ENCODE measurements at regions not wholly inside any gene's neighbourhood (a gene's known extent, or its start where the extent isn't known, plus 50 kb on each side); places are given as distances from the start of the nearest gene placed in this dataset.

DNA sequence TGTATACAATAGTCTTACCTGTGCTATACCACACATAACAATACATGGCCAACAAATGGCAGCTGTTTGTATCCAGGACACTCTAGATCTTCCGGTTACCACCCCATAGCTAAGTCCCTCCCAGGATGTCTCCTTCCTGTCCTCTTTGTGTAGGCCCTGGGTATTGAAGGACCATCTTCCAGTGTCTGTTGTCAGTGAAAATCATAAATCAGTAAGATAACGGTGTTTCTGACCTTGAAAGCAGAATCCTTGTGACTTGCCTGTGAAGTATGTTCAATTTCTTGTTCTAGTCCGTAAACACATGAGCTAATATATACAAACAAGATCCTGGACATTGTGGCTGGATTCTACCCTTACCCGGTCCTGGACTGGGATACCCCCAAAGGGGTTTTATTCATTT lies 462.8 kb downstream of the NTRK3 start:
- POLR2A ChIA-PET, result no interaction called here
- no peak overlapping the region for H3K27ac ChIP-seq (ENCODE audit: low read length)
- H3K27me3 ChIP-seq (ENCODE audit: control insufficient read depth, insufficient read depth, low read length), result no peaks in the 10 kb centered on the region
- ATAC-seq, result no peak
- H3K9me3 ChIP-seq (ENCODE audit: control insufficient read depth, insufficient read depth, low read depth, low read length), result no peaks in the 10 kb centered on the region
- no TSS peak for BruUV-seq (replicated peaks)
- H3K4me1 ChIP-seq (ENCODE audit: control insufficient read depth, insufficient read depth, low read length), result no peaks in the 10 kb centered on the region
- H3K36me3 ChIP-seq (ENCODE audit: control insufficient read depth, insufficient read depth, low read length), result no peaks in the 10 kb centered on the region
- CTCF ChIA-PET, result no interaction called here
- H3K4me3 ChIP-seq (ENCODE audit: low read depth in 2 of 2, low read length in 2 of 2), result no peak overlapping the region
- in situ Hi-C loops (cut with HindIII; ENCODE audit: low pct_unique_long_range_greater_than_20kb, low sequenced_read_pairs), result no loop called here
- DNase-seq (ENCODE audit: low read depth, low spot score), result no peak
- intact Hi-C loops (cut with micrococcal nuclease; ENCODE audit: unreplicated experiment), result no loop called here
- TF ChIP-seq, protein P1, sequence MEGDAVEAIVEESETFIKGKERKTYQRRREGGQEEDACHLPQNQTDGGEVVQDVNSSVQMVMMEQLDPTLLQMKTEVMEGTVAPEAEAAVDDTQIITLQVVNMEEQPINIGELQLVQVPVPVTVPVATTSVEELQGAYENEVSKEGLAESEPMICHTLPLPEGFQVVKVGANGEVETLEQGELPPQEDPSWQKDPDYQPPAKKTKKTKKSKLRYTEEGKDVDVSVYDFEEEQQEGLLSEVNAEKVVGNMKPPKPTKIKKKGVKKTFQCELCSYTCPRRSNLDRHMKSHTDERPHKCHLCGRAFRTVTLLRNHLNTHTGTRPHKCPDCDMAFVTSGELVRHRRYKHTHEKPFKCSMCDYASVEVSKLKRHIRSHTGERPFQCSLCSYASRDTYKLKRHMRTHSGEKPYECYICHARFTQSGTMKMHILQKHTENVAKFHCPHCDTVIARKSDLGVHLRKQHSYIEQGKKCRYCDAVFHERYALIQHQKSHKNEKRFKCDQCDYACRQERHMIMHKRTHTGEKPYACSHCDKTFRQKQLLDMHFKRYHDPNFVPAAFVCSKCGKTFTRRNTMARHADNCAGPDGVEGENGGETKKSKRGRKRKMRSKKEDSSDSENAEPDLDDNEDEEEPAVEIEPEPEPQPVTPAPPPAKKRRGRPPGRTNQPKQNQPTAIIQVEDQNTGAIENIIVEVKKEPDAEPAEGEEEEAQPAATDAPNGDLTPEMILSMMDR (IDR thresholded peaks at IDR 0.05), result no peak
- TF ChIP-seq REST (IDR thresholded peaks at IDR 0.05; ENCODE audit: insufficient read depth in 1 of 2, low read depth in 2 of 2, low read length in 1 of 2) (no peak), SIN3A (IDR thresholded peaks at IDR 0.05; ENCODE audit: borderline replicate concordance, insufficient read depth, low read depth, low read length) (no peak), POLR2AphosphoS5 (IDR thresholded peaks at IDR 0.05; ENCODE audit: low read depth, low read length) (no peak), TCF7L2 (IDR thresholded peaks at IDR 0.05; ENCODE audit: low read depth, low read length) (no peak)

DNA sequence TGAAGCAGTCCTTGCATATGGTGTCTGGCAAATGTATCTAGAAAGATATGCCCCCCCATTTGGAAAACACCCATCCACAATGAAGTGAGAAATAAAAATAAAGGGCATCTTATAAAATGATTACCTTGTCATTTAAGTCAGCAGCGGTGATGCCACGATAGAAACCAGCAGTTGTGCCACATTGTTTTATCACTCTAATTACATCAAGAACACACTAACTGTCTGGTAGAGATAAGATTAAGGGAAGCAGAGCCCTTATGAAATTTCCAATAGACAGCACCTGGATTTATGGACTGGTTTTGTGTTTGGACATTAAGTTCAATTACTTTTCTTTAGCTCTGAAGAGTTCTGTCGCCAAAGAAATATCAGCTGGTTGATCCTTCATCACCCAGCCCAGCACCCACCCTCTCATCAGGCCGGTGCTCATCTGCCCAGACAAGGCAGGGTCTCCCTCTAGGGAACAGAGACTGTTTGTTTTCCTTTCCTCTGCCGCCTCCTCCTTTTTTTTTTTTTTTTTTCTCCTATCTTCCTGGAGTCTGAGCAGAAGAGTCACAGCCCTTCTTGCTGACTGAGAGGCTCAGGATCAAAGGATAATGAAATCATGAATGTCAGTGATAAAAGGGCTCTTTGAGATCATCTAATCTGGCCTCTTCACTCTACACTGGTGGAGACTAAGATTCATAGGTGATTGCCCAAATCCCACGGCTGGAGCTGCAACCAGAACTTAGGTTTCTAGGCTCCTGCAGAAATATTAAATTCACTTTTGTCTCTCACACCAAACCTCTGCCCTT lies 464.1 kb downstream of the NTRK3 start:
- no peaks in the 10 kb centered on the region for H3K9me3 ChIP-seq (ENCODE audit: control insufficient read depth, insufficient read depth, low read depth, low read length)
- no peaks in the 10 kb centered on the region for H3K4me1 ChIP-seq (ENCODE audit: control insufficient read depth, insufficient read depth, low read length)
- H3K27me3 ChIP-seq (ENCODE audit: control insufficient read depth, insufficient read depth, low read length), result no peaks in the 10 kb centered on the region
- BruUV-seq (replicated peaks), result no TSS peak
- no peak overlapping the region for H3K27ac ChIP-seq (ENCODE audit: low read length)
- ATAC-seq (no peak), DNase-seq (ENCODE audit: low read depth, low spot score) (no peak)
- TF ChIP-seq POLR2AphosphoS5 (IDR thresholded peaks at IDR 0.05; ENCODE audit: low read depth, low read length), result no peak
- no peak for TF ChIP-seq TCF7L2 (IDR thresholded peaks at IDR 0.05; ENCODE audit: low read depth, low read length)
- TF ChIP-seq SIN3A (IDR thresholded peaks at IDR 0.05; ENCODE audit: borderline replicate concordance, insufficient read depth, low read depth, low read length), result no peak
- no peaks in the 10 kb centered on the region for H3K36me3 ChIP-seq (ENCODE audit: control insufficient read depth, insufficient read depth, low read length)
- in situ Hi-C loops (cut with HindIII; ENCODE audit: low pct_unique_long_range_greater_than_20kb, low sequenced_read_pairs) (no loop called here), intact Hi-C loops (cut with micrococcal nuclease; ENCODE audit: unreplicated experiment) (no loop called here)
- ChIA-PET CTCF (no interaction called here), POLR2A (no interaction called here)
- no peak overlapping the region for H3K4me3 ChIP-seq (ENCODE audit: low read depth in 2 of 2, low read length in 2 of 2)

DNA sequence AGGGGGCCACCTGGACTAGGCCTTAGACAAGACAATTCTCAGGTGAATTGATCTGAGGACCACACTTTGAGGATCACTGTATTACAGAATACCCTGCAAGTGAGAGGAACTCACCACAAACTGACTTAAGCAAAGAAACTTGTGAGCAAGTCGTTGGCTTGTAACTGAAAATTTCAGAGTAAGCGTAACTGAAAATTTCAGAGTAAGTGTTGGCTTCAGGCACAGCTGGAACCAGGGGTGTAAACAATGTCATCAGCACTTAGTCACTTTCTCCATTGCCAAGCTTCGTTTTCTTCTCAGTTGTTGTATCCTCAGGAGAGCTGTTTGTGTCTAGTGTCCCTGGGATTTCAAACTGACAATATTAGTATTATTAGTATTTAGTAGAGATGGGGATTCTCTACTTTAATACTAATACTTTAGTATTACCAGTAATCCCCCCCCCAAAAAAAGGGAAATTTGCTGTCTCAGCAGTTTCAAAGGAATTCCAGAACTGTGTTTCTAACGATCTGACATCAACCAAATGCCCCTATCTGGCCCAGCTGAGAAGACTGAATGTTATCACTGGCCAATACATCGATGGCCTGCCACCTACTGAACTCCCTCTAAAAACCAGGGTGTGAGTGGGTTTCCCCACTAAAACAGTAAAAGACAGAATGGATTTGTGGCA lies 474.4 kb downstream of the NTRK3 start:
- Histone ChIP-seq H3K36me3 (ENCODE audit: control insufficient read depth, insufficient read depth, low read length) (no peaks in the 10 kb centered on the region), H3K9me3 (ENCODE audit: control insufficient read depth, insufficient read depth, low read depth, low read length) (no peaks in the 10 kb centered on the region), H3K27me3 (ENCODE audit: control insufficient read depth, insufficient read depth, low read length) (no peaks in the 10 kb centered on the region), H3K4me1 (ENCODE audit: control insufficient read depth, insufficient read depth, low read length) (no peaks in the 10 kb centered on the region), H3K27ac (ENCODE audit: low read length) (no peak overlapping the region), H3K4me3 (ENCODE audit: low read depth in 2 of 2, low read length in 2 of 2) (no peak overlapping the region)
- no TSS peak for BruUV-seq (replicated peaks)
- DNase-seq (ENCODE audit: low read depth, low spot score) (no peak), ATAC-seq (no peak)
- no peak for TF ChIP-seq REST (IDR thresholded peaks at IDR 0.05; ENCODE audit: insufficient read depth in 1 of 2, low read depth in 2 of 2, low read length in 1 of 2)
- TF ChIP-seq SIN3A (IDR thresholded peaks at IDR 0.05; ENCODE audit: borderline replicate concordance, insufficient read depth, low read depth, low read length), result no peak
- TF ChIP-seq, protein P1 (IDR thresholded peaks at IDR 0.05), result no peak
- no peak for TF ChIP-seq TCF7L2 (IDR thresholded peaks at IDR 0.05; ENCODE audit: low read depth, low read length)
- TF ChIP-seq POLR2AphosphoS5 (IDR thresholded peaks at IDR 0.05; ENCODE audit: low read depth, low read length), result no peak
- in situ Hi-C loops (cut with HindIII; ENCODE audit: low pct_unique_long_range_greater_than_20kb, low sequenced_read_pairs), result no loop called here
- intact Hi-C loops (cut with micrococcal nuclease; ENCODE audit: unreplicated experiment), result no loop called here
- ChIA-PET POLR2A (no interaction called here), CTCF (no interaction called here)
